Keratinocyte (primary cell): ENCODE measurements at regions not wholly inside any gene's neighbourhood (a gene's known extent, or its start where the extent isn't known, plus 50 kb on each side); places are given as distances from the start of the nearest gene placed in this dataset.
"Not testable (repeated sequence)": the region's sequence is repeated elsewhere in the genome, so short reads cannot be mapped to it uniquely, and the experiment has no call there.

ENCODE experiments used
- EZH2 ChIP-seq: IDR thresholded peaks from one replicate; pipeline ENCODE4 v1.6.1; 2012; ENCODE audit warnings: inconsistent platforms, mild to moderate bottlenecking, low read length, moderate library complexity
- TF ChIP-seq, protein P1 (sequence below), 3 experiments: IDR thresholded peaks in 1 of 3; conservative IDR thresholded peaks in 1 of 3; optimal IDR thresholded peaks in 1 of 3; 2 replicates in 2 of 3; 3 replicates in 1 of 3; pipeline versions ENCODE3 to v1.5.1; 2011; ENCODE audit warnings: low read length in 3 of 3, mild to moderate bottlenecking in 3 of 3, moderate library complexity in 2 of 3, control low read depth in 1 of 3, inconsistent platforms in 1 of 3; ENCODE audit not compliant: insufficient read depth in 2 of 3; ENCODE audit errors: extremely low read depth in 1 of 3

DNA sequence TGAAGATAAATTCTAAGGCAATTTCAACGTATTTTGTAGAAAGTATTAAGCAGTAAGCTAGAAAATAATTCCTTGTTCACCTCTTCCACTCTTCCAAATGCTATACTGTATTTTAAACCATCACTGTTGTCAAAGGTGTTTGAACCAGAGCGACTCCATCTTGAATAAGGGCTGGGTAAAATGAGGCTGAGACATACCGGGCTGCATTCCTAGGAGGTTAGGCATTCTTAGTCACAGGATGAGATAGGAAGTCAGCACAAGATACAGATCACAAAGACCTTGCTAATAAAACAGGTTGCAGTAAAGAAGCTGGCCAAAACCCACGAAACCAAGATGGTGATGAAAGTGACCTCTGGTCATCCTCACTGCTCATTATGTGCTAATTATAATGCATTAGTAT is 1045.7 kb upstream of the FLRT2 start:
- TF ChIP-seq, protein P1, sequence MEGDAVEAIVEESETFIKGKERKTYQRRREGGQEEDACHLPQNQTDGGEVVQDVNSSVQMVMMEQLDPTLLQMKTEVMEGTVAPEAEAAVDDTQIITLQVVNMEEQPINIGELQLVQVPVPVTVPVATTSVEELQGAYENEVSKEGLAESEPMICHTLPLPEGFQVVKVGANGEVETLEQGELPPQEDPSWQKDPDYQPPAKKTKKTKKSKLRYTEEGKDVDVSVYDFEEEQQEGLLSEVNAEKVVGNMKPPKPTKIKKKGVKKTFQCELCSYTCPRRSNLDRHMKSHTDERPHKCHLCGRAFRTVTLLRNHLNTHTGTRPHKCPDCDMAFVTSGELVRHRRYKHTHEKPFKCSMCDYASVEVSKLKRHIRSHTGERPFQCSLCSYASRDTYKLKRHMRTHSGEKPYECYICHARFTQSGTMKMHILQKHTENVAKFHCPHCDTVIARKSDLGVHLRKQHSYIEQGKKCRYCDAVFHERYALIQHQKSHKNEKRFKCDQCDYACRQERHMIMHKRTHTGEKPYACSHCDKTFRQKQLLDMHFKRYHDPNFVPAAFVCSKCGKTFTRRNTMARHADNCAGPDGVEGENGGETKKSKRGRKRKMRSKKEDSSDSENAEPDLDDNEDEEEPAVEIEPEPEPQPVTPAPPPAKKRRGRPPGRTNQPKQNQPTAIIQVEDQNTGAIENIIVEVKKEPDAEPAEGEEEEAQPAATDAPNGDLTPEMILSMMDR (optimal IDR thresholded peaks at IDR 0.05 in 1 of 3, IDR thresholded peaks at IDR 0.05 in 1 of 3, conservative IDR thresholded peaks at IDR 0.05 in 1 of 3; ENCODE audit: extremely low read depth in 1 of 3, insufficient read depth in 2 of 3, low read length in 3 of 3): not testable (repeated sequence)
- TF ChIP-seq EZH2: not testable (repeated sequence)
